MM.1S (cell line): ENCODE measurements at regions not wholly inside any gene's neighbourhood (a gene's known extent, or its start where the extent isn't known, plus 50 kb on each side); places are given as distances from the start of the nearest gene placed in this dataset.

ENCODE experiments used
- DNase-seq: peaks from one replicate; pipeline ENCODE4 v3.0.0-alpha.2; 2015
- H2AFZ ChIP-seq: fragments of 300-600 bp; sonication (generic); 2 replicates; pipeline ENCODE4 v1.6.0; 2016; ENCODE audit warnings: antibody characterized with exemption, low read length
- H3F3A ChIP-seq: fragments of 300-600 bp; sonication (generic); 2 replicates; pipeline ENCODE4 v1.6.1; 2016; ENCODE audit warnings: mild to moderate bottlenecking, antibody characterized with exemption, low read length, moderate library complexity, mixed read lengths; ENCODE audit not compliant: insufficient read depth
- H3K27ac ChIP-seq: fragments of 300-600 bp; sonication (generic); 2 replicates; pipeline ENCODE4 v1.5.1; 2016; ENCODE audit warnings: mild to moderate bottlenecking, low read length
- H3K27me3 ChIP-seq: fragments of 300-600 bp; sonication (generic); replicated peaks from 2 replicates; pipeline ENCODE4 v1.6.0; 2016; ENCODE audit warnings: low read length; ENCODE audit not compliant: insufficient read depth
- H3K36me3 ChIP-seq: fragments of 300-600 bp; sonication (generic); replicated peaks from 2 replicates; pipeline ENCODE4 v1.6.1; 2016; ENCODE audit warnings: mild to moderate bottlenecking, low read length, mixed read lengths; ENCODE audit not compliant: insufficient read depth
- H3K4me1 ChIP-seq: fragments of 300-600 bp; sonication (generic); 2 replicates; pipeline ENCODE4 v1.6.1; 2016; ENCODE audit warnings: low read length, mixed read lengths
- H3K4me2 ChIP-seq: fragments of 300-600 bp; sonication (generic); 2 replicates; pipeline ENCODE4 v1.6.0; 2016; ENCODE audit warnings: low read depth, low read length
- H3K4me3 ChIP-seq: fragments of 300-600 bp; sonication (generic); 2 replicates; pipeline ENCODE4 v1.5.1; 2016; ENCODE audit warnings: low read length, mixed read lengths
- H3K79me2 ChIP-seq: fragments of 300-600 bp; sonication (generic); 2 replicates; pipeline ENCODE4 v1.6.1; 2016; ENCODE audit warnings: mixed run types, low read length, mixed read lengths
- H3K9ac ChIP-seq: fragments of 300-600 bp; sonication (generic); 2 replicates; pipeline ENCODE4 v1.6.1; 2016; ENCODE audit warnings: low read length, mixed read lengths
- H3K9me2 ChIP-seq: fragments of 300-600 bp; sonication (generic); replicated peaks from 2 replicates; pipeline ENCODE4 v1.6.1; 2016; ENCODE audit warnings: mild to moderate bottlenecking, low read length, mixed read lengths; ENCODE audit not compliant: insufficient read depth
- H3K9me3 ChIP-seq: fragments of 300-600 bp; sonication (generic); replicated peaks from 2 replicates; pipeline ENCODE4 v1.6.1; 2016; ENCODE audit warnings: mild to moderate bottlenecking, low read length, mixed read lengths; ENCODE audit not compliant: insufficient read depth
- H4K20me1 ChIP-seq: fragments of 300-600 bp; sonication (generic); 2 replicates; pipeline ENCODE4 v1.6.1; 2016; ENCODE audit warnings: mild to moderate bottlenecking, low read length, moderate library complexity, mixed read lengths; ENCODE audit not compliant: insufficient read depth
- CTCF ChIP-seq: fragments of 300-600 bp; sonication (generic); IDR thresholded peaks from 2 replicates; pipeline ENCODE4 v1.5.1; 2016; ENCODE audit warnings: antibody characterized with exemption, low read length, mixed read lengths
- EZH2 ChIP-seq: fragments of 300-600 bp; sonication (generic); optimal IDR thresholded peaks from 2 replicates; pipeline ENCODE3; 2017; ENCODE audit warnings: low read depth, mild to moderate bottlenecking, antibody characterized with exemption, low read length, mixed read lengths
- EZH2phosphoT487 ChIP-seq: fragments of 300-600 bp; sonication (generic); IDR thresholded peaks from 2 replicates; pipeline ENCODE4 v1.6.1; 2018; ENCODE audit warnings: antibody characterized with exemption, low read length

- H3K27ac ChIP-seq = no peak overlapping the region
- H3K27me3 ChIP-seq = no peaks in the 10 kb centered on the region
- no peak for DNase-seq
- no peak overlapping the region for H3K9ac ChIP-seq
- TF ChIP-seq EZH2phosphoT487 (no peak), EZH2 (no peak), CTCF (no peak)
- no peaks in the 10 kb centered on the region for H3K4me1 ChIP-seq
- H3K4me2 ChIP-seq = no peak overlapping the region
- H3K79me2 ChIP-seq = no peaks in the 10 kb centered on the region
- no peaks in the 10 kb centered on the region for H3K36me3 ChIP-seq
- H3F3A ChIP-seq = no peaks in the 10 kb centered on the region
- H2AFZ ChIP-seq = no peak overlapping the region
- H3K9me3 ChIP-seq = no peaks in the 10 kb centered on the region
- no peak overlapping the region for H3K4me3 ChIP-seq
- H3K9me2 ChIP-seq = no peaks in the 10 kb centered on the region
- no peaks in the 10 kb centered on the region for H4K20me1 ChIP-seq
These were observed 86.9 kb downstream of the RDH14 start for GRCh38 chr2:18473241-18474181.

- TF ChIP-seq CTCF (no peak), EZH2phosphoT487 (no peak), EZH2 (no peak)
- DNase-seq = no peak
- Histone ChIP-seq H4K20me1 (no peaks in the 10 kb centered on the region), H3K9me3 (no peaks in the 10 kb centered on the region), H3K27me3 (no peaks in the 10 kb centered on the region), H3K27ac (no peak overlapping the region), H3K4me1 (no peaks in the 10 kb centered on the region), H3K4me2 (no peak overlapping the region), H3K79me2 (no peaks in the 10 kb centered on the region), H3K9me2 (no peaks in the 10 kb centered on the region), H3K36me3 (no peaks in the 10 kb centered on the region), H3F3A (no peaks in the 10 kb centered on the region), H3K9ac (no peak overlapping the region), H2AFZ (no peak overlapping the region), H3K4me3 (no peak overlapping the region)
These were observed 92.6 kb downstream of the RDH14 start for GRCh38 chr2:18467749-18468360.

GRCh38 chr2:18465979-18466378 is 94.5 kb downstream of the RDH14 start:
- no peaks in the 10 kb centered on the region for H4K20me1 ChIP-seq
- no peaks in the 10 kb centered on the region for H3F3A ChIP-seq
- H3K79me2 ChIP-seq = no peaks in the 10 kb centered on the region
- no peaks in the 10 kb centered on the region for H3K27me3 ChIP-seq
- no peak for DNase-seq
- H3K36me3 ChIP-seq = no peaks in the 10 kb centered on the region
- no peaks in the 10 kb centered on the region for H3K9me2 ChIP-seq
- H3K4me3 ChIP-seq = no peak overlapping the region
- H3K27ac ChIP-seq = no peak overlapping the region
- no peak for TF ChIP-seq EZH2phosphoT487
- TF ChIP-seq EZH2 = no peak
- no peak for TF ChIP-seq CTCF
- H3K4me1 ChIP-seq = no peaks in the 10 kb centered on the region
- no peaks in the 10 kb centered on the region for H3K9me3 ChIP-seq
- H3K4me2 ChIP-seq = no peak overlapping the region
- H2AFZ ChIP-seq = no peak overlapping the region
- no peak overlapping the region for H3K9ac ChIP-seq
